H1 (cell line): ENCODE measurements at regions not wholly inside any gene's neighbourhood (a gene's known extent, or its start where the extent isn't known, plus 50 kb on each side); places are given as distances from the start of the nearest gene placed in this dataset.

Experiments
- TEAD4 ChIP-seq: IDR thresholded peaks from 2 replicates; pipeline ENCODE4 v1.6.1; 2012; ENCODE audit warnings: low read depth, low read length, inconsistent platforms, mixed read lengths
- TF ChIP-seq, protein P1 (sequence below): IDR thresholded peaks from 2 replicates; pipeline ENCODE4 v1.6.1; 2012; ENCODE audit warnings: low read length, inconsistent platforms
- TF ChIP-seq, protein P2 (sequence below), 3 experiments: IDR thresholded peaks; 1 replicate in 2 of 3; 2 replicates in 1 of 3; pipeline versions ENCODE4 v1.5.1 to v1.6.1; 2011; ENCODE audit warnings: low read length in 3 of 3, mild to moderate bottlenecking in 3 of 3, inconsistent platforms in 2 of 3, low read depth in 1 of 3, moderate library complexity in 1 of 3; ENCODE audit not compliant: insufficient read depth in 1 of 3; ENCODE audit errors: control extremely low read depth in 1 of 3

DNA sequence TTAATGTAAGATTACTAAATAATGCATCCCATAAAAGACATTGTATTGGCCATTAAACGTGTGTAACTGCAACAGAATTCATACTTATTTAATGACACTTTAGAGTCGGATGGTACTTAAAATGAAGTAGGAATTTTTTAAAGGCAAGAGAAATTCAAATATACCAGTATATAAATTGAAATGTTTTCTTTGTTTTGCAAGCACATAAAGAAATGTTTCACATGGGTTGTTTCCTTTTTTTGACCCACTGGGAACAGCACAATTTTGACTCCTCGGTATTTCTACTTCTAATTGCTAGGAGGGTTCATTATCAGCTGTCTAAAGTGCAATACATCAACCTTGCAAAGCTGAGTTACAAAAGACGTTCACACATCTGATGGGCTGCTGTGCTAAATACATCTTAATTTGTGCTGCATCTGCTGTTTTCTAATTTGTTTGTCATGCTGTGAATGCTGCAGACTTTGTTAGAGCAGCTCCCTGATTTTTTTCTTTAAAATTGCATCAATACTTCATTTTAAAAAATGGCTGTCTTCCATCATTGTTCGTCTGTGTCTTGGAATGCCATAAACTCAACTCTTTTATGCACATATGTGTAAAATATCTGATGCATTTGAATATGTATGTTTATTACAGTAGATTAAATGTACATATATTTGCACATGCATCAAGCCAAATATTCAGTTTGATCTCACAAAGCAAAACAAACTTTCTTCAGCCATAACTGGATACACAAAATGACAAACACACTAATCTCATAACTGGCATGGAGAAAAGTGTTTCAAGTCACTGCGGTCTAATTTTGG, 454.0 kb upstream of the GRAMD2B start (continued):
- TF ChIP-seq, protein P1, sequence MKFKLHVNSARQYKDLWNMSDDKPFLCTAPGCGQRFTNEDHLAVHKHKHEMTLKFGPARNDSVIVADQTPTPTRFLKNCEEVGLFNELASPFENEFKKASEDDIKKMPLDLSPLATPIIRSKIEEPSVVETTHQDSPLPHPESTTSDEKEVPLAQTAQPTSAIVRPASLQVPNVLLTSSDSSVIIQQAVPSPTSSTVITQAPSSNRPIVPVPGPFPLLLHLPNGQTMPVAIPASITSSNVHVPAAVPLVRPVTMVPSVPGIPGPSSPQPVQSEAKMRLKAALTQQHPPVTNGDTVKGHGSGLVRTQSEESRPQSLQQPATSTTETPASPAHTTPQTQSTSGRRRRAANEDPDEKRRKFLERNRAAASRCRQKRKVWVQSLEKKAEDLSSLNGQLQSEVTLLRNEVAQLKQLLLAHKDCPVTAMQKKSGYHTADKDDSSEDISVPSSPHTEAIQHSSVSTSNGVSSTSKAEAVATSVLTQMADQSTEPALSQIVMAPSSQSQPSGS: no peak
- TF ChIP-seq, protein P2, sequence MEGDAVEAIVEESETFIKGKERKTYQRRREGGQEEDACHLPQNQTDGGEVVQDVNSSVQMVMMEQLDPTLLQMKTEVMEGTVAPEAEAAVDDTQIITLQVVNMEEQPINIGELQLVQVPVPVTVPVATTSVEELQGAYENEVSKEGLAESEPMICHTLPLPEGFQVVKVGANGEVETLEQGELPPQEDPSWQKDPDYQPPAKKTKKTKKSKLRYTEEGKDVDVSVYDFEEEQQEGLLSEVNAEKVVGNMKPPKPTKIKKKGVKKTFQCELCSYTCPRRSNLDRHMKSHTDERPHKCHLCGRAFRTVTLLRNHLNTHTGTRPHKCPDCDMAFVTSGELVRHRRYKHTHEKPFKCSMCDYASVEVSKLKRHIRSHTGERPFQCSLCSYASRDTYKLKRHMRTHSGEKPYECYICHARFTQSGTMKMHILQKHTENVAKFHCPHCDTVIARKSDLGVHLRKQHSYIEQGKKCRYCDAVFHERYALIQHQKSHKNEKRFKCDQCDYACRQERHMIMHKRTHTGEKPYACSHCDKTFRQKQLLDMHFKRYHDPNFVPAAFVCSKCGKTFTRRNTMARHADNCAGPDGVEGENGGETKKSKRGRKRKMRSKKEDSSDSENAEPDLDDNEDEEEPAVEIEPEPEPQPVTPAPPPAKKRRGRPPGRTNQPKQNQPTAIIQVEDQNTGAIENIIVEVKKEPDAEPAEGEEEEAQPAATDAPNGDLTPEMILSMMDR (IDR thresholded peaks at IDR 0.05; ENCODE audit: control extremely low read depth in 1 of 3, insufficient read depth in 1 of 3, low read depth in 1 of 3, low read length in 3 of 3): no peak
- TF ChIP-seq TEAD4: no peak
- TF ChIP-seq, all 59 proteins: peak for 0
